OCI-LY1 (cell line): ENCODE measurements at regions not wholly inside any gene's neighbourhood (a gene's known extent, or its start where the extent isn't known, plus 50 kb on each side); places are given as distances from the start of the nearest gene placed in this dataset.

Source experiments
- H2AFZ ChIP-seq: fragments of 200-600 bp; sonication (generic), shearing (Covaris generic); 2 replicates; pipeline ENCODE4 v1.6.0; 2014; ENCODE audit warnings: antibody characterized with exemption, mild to moderate bottlenecking, low read length
- H3F3A ChIP-seq: fragments of 200-600 bp; sonication (generic), shearing (Covaris generic); 2 replicates; pipeline ENCODE4 v1.6.0; 2014; ENCODE audit warnings: mild to moderate bottlenecking, antibody characterized with exemption, low read length, moderate library complexity; ENCODE audit not compliant: insufficient read depth
- H3K27ac ChIP-seq: fragments of 200-600 bp; sonication (generic); 2 replicates; pipeline ENCODE4 v1.5.1; 2014; ENCODE audit warnings: low read length, mixed run types, mild to moderate bottlenecking, low read depth; ENCODE audit not compliant: poor library complexity, severe bottlenecking
- H3K27me3 ChIP-seq: fragments of 200-600 bp; sonication (generic); 2 replicates; pipeline ENCODE4 v1.6.0; 2014; ENCODE audit warnings: antibody characterized with exemption, mild to moderate bottlenecking, low read length, moderate library complexity; ENCODE audit not compliant: insufficient read depth
- H3K36me3 ChIP-seq: fragments of 200-600 bp; sonication (generic); 2 replicates; pipeline ENCODE4 v1.6.1; 2014; ENCODE audit warnings: mild to moderate bottlenecking, antibody characterized with exemption, low read length, moderate library complexity, mixed read lengths; ENCODE audit not compliant: insufficient read depth
- H3K4me1 ChIP-seq: fragments of 200-600 bp; sonication (generic); 2 replicates; pipeline ENCODE4 v1.5.1; 2014; ENCODE audit warnings: mild to moderate bottlenecking, low read length, moderate library complexity; ENCODE audit not compliant: insufficient read depth, severe bottlenecking
- H3K4me2 ChIP-seq: fragments of 200-600 bp; sonication (generic), shearing (Covaris generic); 2 replicates; pipeline ENCODE4 v1.6.1; 2014; ENCODE audit warnings: low read length
- H3K4me3 ChIP-seq: fragments of 200-600 bp; sonication (generic); 2 replicates; pipeline ENCODE4 v1.5.1; 2014; ENCODE audit warnings: low read length, low read depth, mild to moderate bottlenecking, mixed read lengths; ENCODE audit not compliant: poor library complexity, severe bottlenecking
- H3K79me2 ChIP-seq: fragments of 200-600 bp; shearing (Covaris generic); 2 replicates; pipeline ENCODE4 v1.6.1; 2016; ENCODE audit warnings: mixed run types, low read length, mixed read lengths; ENCODE audit not compliant: insufficient read depth
- H3K9ac ChIP-seq: fragments of 200-600 bp; sonication (generic), shearing (Covaris generic); 2 replicates; pipeline ENCODE4 v1.6.1; 2014; ENCODE audit warnings: mild to moderate bottlenecking, low read length, mixed read lengths
- H3K9me2 ChIP-seq: fragments of 200-600 bp; sonication (generic), shearing (Covaris generic); 2 replicates; pipeline ENCODE4 v1.6.1; 2014; ENCODE audit warnings: low read depth, mild to moderate bottlenecking, low read length, mixed read lengths
- H3K9me3 ChIP-seq: fragments of 200-600 bp; shearing (Covaris generic); 2 replicates; pipeline ENCODE4 v1.6.1; 2014; ENCODE audit warnings: low read length, mixed read lengths
- H4K20me1 ChIP-seq: fragments of 200-600 bp; sonication (generic), shearing (Covaris generic); 2 replicates; pipeline ENCODE4 v1.6.0; 2016; ENCODE audit warnings: mild to moderate bottlenecking, low read length; ENCODE audit not compliant: insufficient read depth
- CTCF ChIP-seq: fragments of 200-600 bp; sonication (generic), shearing (Covaris generic); IDR thresholded peaks from 2 replicates; pipeline ENCODE4 v1.5.1; 2017; ENCODE audit warnings: mild to moderate bottlenecking, antibody characterized with exemption, low read length, moderate library complexity, mixed read lengths
- EZH2 ChIP-seq: fragments of 200-600 bp; sonication (generic), shearing (Covaris generic); IDR thresholded peaks from 2 replicates; pipeline ENCODE4 v1.8.0; 2017; ENCODE audit warnings: borderline replicate concordance, mixed run types, mild to moderate bottlenecking, antibody characterized with exemption, low read length, moderate library complexity, mixed read lengths

- H3K27ac ChIP-seq = no peak overlapping the region
- no peaks in the 10 kb centered on the region for H3K36me3 ChIP-seq
- no peak for TF ChIP-seq EZH2
- TF ChIP-seq CTCF = no peak
- no peaks in the 10 kb centered on the region for H3K4me1 ChIP-seq
- no peak overlapping the region for H3K9ac ChIP-seq
- H3K4me3 ChIP-seq = no peak overlapping the region
- no peaks in the 10 kb centered on the region for H4K20me1 ChIP-seq
- H3K79me2 ChIP-seq = no peaks in the 10 kb centered on the region
- H3K9me2 ChIP-seq = no peaks in the 10 kb centered on the region
- no peak overlapping the region for H2AFZ ChIP-seq
- no peaks in the 10 kb centered on the region for H3K9me3 ChIP-seq
- H3K4me2 ChIP-seq = no peak overlapping the region
- no peaks in the 10 kb centered on the region for H3F3A ChIP-seq
- H3K27me3 ChIP-seq = no peaks in the 10 kb centered on the region
These were observed 144.9 kb upstream of the HAAO start for GRCh38 chr2:42937171-42937875.

- Histone ChIP-seq H3K4me1 (no peaks in the 10 kb centered on the region), H3K4me2 (no peak overlapping the region), H3F3A (no peaks in the 10 kb centered on the region), H4K20me1 (no peaks in the 10 kb centered on the region), H2AFZ (no peak overlapping the region), H3K9me2 (no peaks in the 10 kb centered on the region), H3K4me3 (no peak overlapping the region), H3K79me2 (no peaks in the 10 kb centered on the region), H3K36me3 (no peaks in the 10 kb centered on the region), H3K27ac (no peak overlapping the region), H3K9ac (no peak overlapping the region), H3K27me3 (no peaks in the 10 kb centered on the region), H3K9me3 (no peaks in the 10 kb centered on the region)
- TF ChIP-seq EZH2 = no peak
- no peak for TF ChIP-seq CTCF
These were observed 143.6 kb upstream of the HAAO start for GRCh38 chr2:42935692-42936671.

GRCh38 chr2:42934580-42935186 lies 142.3 kb upstream of the HAAO start:
- Histone ChIP-seq H3K27ac (no peak overlapping the region), H3F3A (no peaks in the 10 kb centered on the region), H2AFZ (no peak overlapping the region), H3K79me2 (no peaks in the 10 kb centered on the region), H3K4me1 (no peaks in the 10 kb centered on the region), H3K9me2 (no peaks in the 10 kb centered on the region), H3K27me3 (no peaks in the 10 kb centered on the region), H3K4me2 (no peak overlapping the region), H3K9me3 (no peaks in the 10 kb centered on the region), H3K4me3 (no peak overlapping the region), H4K20me1 (no peaks in the 10 kb centered on the region), H3K9ac (no peak overlapping the region), H3K36me3 (no peaks in the 10 kb centered on the region)
- TF ChIP-seq CTCF = no peak
- TF ChIP-seq EZH2 = no peak
